Ishikawa (cell line): ENCODE measurements at regions not wholly inside any gene's neighbourhood (a gene's known extent, or its start where the extent isn't known, plus 50 kb on each side); places are given as distances from the start of the nearest gene placed in this dataset.

Source experiments
- CEBPB ChIP-seq: IDR thresholded peaks from 2 replicates; pipeline ENCODE4 v1.6.1; 2012
- EGR1 ChIP-seq: IDR thresholded peaks from 2 replicates; pipeline ENCODE4 v1.6.1; 2012
- EP300 ChIP-seq: IDR thresholded peaks from 2 replicates; pipeline ENCODE4 v1.6.1; 2012; ENCODE audit warnings: borderline replicate concordance
- NFIC ChIP-seq: IDR thresholded peaks from 2 replicates; pipeline ENCODE4 v1.6.1; 2012
- RAD21 ChIP-seq: IDR thresholded peaks from 2 replicates; pipeline ENCODE4 v1.6.1; 2012; ENCODE audit warnings: low read depth
- TAF1 ChIP-seq: IDR thresholded peaks from 2 replicates; pipeline ENCODE4 v1.6.1; 2012; ENCODE audit warnings: low read depth, mild to moderate bottlenecking
- TCF12 ChIP-seq: IDR thresholded peaks from 2 replicates; pipeline ENCODE4 v1.6.1; 2012; ENCODE audit warnings: low read depth
- TEAD4 ChIP-seq: IDR thresholded peaks from 2 replicates; pipeline ENCODE4 v1.6.1; 2012
- USF1 ChIP-seq: IDR thresholded peaks from 2 replicates; pipeline ENCODE4 v1.6.1; 2012
- TF ChIP-seq, protein P1 (sequence below): IDR thresholded peaks from 2 replicates; pipeline ENCODE4 v1.6.1; 2012; ENCODE audit warnings: low read depth, mild to moderate bottlenecking
- TF ChIP-seq, protein P2 (sequence below): IDR thresholded peaks from 2 replicates; pipeline ENCODE4 v1.6.1; 2012

GRCh38 chr3:6622712-6623111, 238.2 kb upstream of the GRM7 start:
- TF ChIP-seq EP300 (no peak), RAD21 (no peak), CEBPB (no peak), TEAD4 (no peak), TAF1 (no peak), TCF12 (no peak), NFIC (no peak), EGR1 (no peak), USF1 (no peak)
- TF ChIP-seq, protein P1, sequence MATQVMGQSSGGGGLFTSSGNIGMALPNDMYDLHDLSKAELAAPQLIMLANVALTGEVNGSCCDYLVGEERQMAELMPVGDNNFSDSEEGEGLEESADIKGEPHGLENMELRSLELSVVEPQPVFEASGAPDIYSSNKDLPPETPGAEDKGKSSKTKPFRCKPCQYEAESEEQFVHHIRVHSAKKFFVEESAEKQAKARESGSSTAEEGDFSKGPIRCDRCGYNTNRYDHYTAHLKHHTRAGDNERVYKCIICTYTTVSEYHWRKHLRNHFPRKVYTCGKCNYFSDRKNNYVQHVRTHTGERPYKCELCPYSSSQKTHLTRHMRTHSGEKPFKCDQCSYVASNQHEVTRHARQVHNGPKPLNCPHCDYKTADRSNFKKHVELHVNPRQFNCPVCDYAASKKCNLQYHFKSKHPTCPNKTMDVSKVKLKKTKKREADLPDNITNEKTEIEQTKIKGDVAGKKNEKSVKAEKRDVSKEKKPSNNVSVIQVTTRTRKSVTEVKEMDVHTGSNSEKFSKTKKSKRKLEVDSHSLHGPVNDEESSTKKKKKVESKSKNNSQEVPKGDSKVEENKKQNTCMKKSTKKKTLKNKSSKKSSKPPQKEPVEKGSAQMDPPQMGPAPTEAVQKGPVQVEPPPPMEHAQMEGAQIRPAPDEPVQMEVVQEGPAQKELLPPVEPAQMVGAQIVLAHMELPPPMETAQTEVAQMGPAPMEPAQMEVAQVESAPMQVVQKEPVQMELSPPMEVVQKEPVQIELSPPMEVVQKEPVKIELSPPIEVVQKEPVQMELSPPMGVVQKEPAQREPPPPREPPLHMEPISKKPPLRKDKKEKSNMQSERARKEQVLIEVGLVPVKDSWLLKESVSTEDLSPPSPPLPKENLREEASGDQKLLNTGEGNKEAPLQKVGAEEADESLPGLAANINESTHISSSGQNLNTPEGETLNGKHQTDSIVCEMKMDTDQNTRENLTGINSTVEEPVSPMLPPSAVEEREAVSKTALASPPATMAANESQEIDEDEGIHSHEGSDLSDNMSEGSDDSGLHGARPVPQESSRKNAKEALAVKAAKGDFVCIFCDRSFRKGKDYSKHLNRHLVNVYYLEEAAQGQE = no peak
- TF ChIP-seq, protein P2, sequence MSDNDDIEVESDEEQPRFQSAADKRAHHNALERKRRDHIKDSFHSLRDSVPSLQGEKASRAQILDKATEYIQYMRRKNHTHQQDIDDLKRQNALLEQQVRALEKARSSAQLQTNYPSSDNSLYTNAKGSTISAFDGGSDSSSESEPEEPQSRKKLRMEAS = no peak
